GM19397 (cell line): ENCODE measurements at regions not wholly inside any gene's neighbourhood (a gene's known extent, or its start where the extent isn't known, plus 50 kb on each side); places are given as distances from the start of the nearest gene placed in this dataset.
"Not testable (repeated sequence)": the region's sequence is repeated elsewhere in the genome, so short reads cannot be mapped to it uniquely, and the experiment has no call there.

ENCODE experiments used
- ATAC-seq: cut with Tn5 transposase; IDR thresholded peaks from one replicate; pipeline ENCODE4 v1.9.1; 2021; ENCODE audit warnings: mild to moderate bottlenecking, moderate library complexity; ENCODE audit not compliant: unreplicated experiment

GRCh38 chr15:69668039-69668705 lies 215.6 kb downstream of the RPLP1 start:
- ATAC-seq = no peak

- ATAC-seq = peak; percentile 65
Observed at GRCh38 chr15:69668963-69669362, 216.3 kb downstream of the RPLP1 start.

GRCh38 chr15:69669446-69669845 lies 216.8 kb downstream of the RPLP1 start:
- ATAC-seq = no peak

GRCh38 chr15:69673291-69673881 lies 220.8 kb downstream of the RPLP1 start:
- no peak for ATAC-seq

GRCh38 chr15:69675731-69676130 lies 223.1 kb downstream of the RPLP1 start:
- ATAC-seq = no peak

- no peak for ATAC-seq
Observed at GRCh38 chr15:69677403-69677802, 224.8 kb downstream of the RPLP1 start.

GRCh38 chr15:69679623-69680228 lies 227.1 kb downstream of the RPLP1 start:
- peak; percentile 72 for ATAC-seq

- not testable (repeated sequence) for ATAC-seq
Observed at GRCh38 chr15:69684823-69685222, 232.2 kb downstream of the RPLP1 start.

- ATAC-seq = no peak
Observed at GRCh38 chr15:69685512-69686452, 233.2 kb downstream of the RPLP1 start.

- no peak for ATAC-seq
Observed at GRCh38 chr15:69686626-69687025, 234.0 kb downstream of the RPLP1 start.

GRCh38 chr15:69689133-69689532 lies 236.5 kb downstream of the RPLP1 start:
- no peak for ATAC-seq

- no peak for ATAC-seq
Observed at GRCh38 chr15:69691307-69692015, 238.8 kb downstream of the RPLP1 start.

GRCh38 chr15:69692342-69692741 lies 239.7 kb downstream of the RPLP1 start:
- ATAC-seq = no peak

GRCh38 chr15:69693059-69693458 lies 240.4 kb downstream of the RPLP1 start:
- ATAC-seq = no peak

GRCh38 chr15:69696946-69697345 lies 244.3 kb downstream of the RPLP1 start:
- no peak for ATAC-seq

GRCh38 chr15:69697916-69698315 lies 245.3 kb downstream of the RPLP1 start:
- no peak for ATAC-seq

- ATAC-seq = no peak
Observed at GRCh38 chr15:69699096-69699495, 246.5 kb downstream of the RPLP1 start.

GRCh38 chr15:69700380-69700779 lies 247.8 kb downstream of the RPLP1 start:
- ATAC-seq = no peak

- no peak for ATAC-seq
Observed at GRCh38 chr15:69701198-69701597, 248.6 kb downstream of the RPLP1 start.

- ATAC-seq = no peak
Observed at GRCh38 chr15:69703532-69704187, 251.0 kb downstream of the RPLP1 start.
